GM08714 (cell line): ENCODE measurements at regions not wholly inside any gene's neighbourhood (a gene's known extent, or its start where the extent isn't known, plus 50 kb on each side); places are given as distances from the start of the nearest gene placed in this dataset.

Source experiments
- H3K4me3 ChIP-seq: fragments of 200-500 bp; sonication (Bioruptor generic); 2 replicates; pipeline ENCODE4 v1.5.1; 2014; ENCODE audit warnings: mild to moderate bottlenecking, low read length, inconsistent platforms
- ZNF274 ChIP-seq: IDR thresholded peaks from 2 replicates; pipeline ENCODE4 v1.6.1; 2012; ENCODE audit warnings: mild to moderate bottlenecking, low read depth, low read length

DNA sequence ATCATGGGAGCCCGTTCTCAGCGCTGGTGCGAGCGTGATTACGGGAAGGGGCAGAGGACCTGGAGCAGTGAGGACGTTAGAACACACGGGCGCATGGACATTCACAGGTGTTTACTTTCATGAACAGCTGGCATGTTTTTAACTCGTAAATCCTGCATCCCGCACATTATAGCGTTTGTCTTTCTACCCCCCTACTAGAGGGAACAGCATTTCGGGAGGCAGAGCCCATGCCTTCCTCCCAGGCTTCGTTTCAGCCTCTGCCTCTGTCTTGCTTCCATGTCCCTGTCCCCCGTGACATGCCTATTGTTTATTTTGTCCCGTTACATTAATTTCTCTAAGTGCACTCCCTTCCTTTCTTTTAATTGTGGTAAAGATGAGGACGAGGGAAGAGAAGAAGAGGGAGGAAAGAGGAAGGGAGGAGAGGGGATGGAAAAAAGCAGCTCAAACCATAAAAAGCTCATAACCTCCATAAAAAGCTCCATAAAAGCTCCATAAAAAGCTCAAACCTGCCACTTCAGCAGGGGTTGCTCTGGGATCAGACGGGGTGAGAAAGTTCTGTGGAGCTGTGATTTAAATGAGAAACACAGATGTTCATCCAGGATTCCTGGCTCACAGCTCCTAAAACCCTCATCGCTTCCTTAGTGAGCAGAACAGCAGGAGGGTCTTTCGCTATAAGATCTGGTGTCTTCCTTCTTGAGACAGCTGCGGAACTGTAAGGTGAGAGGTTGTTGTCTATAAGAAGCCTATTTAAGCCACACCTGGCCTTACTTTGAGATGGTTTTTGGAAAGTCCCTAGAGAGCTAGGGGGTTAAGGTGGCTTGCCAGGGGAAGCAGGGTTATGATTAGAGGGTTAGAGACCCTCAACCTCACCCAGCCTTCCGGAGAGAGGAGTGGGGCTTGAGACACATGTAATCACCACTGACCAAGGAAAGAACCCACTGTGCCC lies 66.6 kb upstream of the SNTG2 start:
- no peak overlapping the region for H3K4me3 ChIP-seq
- TF ChIP-seq ZNF274, result no peak

- H3K4me3 ChIP-seq, result no peak overlapping the region
- no peak for TF ChIP-seq ZNF274
Measured at GRCh38 chr2:883260-883802, 67.3 kb upstream of the SNTG2 start.

DNA sequence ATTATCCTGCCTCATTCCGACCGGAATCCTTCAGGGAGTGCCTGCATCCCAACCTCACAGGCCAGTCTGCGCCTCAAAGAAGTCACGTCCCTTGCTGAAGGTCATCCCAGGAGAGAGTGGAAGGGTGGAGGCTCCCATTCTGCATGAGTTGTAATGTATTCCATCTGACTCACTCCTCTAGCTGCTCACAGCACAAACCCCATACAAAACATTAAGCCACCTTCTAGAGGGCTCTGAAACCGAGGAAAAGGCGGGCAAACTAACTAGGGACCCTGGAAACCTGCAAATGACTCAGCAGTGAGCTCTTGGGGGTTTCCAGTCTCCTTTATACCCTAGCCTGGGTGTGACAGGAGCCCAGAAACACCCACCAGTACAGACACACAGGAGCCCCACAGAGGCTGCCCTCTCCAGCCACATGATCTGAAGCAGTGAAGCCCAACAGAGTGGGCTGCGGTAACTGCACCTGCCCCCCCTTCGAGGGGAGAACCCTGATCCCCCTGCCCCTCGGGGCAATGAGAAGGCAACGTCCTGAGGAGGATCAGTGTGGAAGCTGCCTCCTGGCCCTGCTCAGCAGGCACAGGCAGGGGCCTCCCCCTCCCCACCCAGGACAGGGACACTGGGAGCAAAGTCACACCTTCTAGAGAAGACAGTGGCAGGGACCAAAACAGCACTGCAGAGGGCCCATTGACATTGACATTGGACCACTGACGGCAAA lies 69.3 kb upstream of the SNTG2 start:
- TF ChIP-seq ZNF274, result no peak

GRCh38 chr2:880201-880970 lies 70.3 kb upstream of the SNTG2 start:
- H3K4me3 ChIP-seq, result no peak overlapping the region
- TF ChIP-seq ZNF274, result no peak

More for the DNA sequence above, 69.3 kb upstream of the SNTG2 start:
- no peak overlapping the region for H3K4me3 ChIP-seq

GRCh38 chr2:879540-879939 lies 71.1 kb upstream of the SNTG2 start:
- TF ChIP-seq ZNF274, result no peak
- no peak overlapping the region for H3K4me3 ChIP-seq

- no peak for TF ChIP-seq ZNF274
Measured at GRCh38 chr2:878245-878930, 72.3 kb upstream of the SNTG2 start.

DNA sequence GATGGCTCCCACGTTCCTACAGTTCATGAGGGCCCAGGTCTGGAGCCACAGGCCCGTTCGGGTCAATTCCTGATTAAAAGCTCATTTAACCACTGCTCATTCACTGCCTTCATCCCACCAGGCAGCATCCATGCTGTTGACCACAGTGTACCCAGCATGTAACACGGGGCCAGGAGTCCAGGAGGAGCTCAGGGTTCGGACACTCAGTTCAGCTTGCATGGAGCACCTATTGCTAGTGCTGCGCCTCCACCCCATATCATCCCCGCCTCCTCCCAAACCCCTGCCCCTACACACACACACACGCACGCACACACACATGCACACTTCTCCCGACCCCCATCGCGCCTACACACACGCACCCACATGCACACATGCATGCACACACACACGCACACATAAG lies 72.9 kb upstream of the SNTG2 start:
- no peak for TF ChIP-seq ZNF274

More at GRCh38 chr2:878245-878930, 72.3 kb upstream of the SNTG2 start:
- H3K4me3 ChIP-seq, result no peak overlapping the region

GRCh38 chr2:875687-876615 lies 74.7 kb upstream of the SNTG2 start:
- no peak for TF ChIP-seq ZNF274

More for the DNA sequence above, 72.9 kb upstream of the SNTG2 start:
- H3K4me3 ChIP-seq, result no peak overlapping the region

DNA sequence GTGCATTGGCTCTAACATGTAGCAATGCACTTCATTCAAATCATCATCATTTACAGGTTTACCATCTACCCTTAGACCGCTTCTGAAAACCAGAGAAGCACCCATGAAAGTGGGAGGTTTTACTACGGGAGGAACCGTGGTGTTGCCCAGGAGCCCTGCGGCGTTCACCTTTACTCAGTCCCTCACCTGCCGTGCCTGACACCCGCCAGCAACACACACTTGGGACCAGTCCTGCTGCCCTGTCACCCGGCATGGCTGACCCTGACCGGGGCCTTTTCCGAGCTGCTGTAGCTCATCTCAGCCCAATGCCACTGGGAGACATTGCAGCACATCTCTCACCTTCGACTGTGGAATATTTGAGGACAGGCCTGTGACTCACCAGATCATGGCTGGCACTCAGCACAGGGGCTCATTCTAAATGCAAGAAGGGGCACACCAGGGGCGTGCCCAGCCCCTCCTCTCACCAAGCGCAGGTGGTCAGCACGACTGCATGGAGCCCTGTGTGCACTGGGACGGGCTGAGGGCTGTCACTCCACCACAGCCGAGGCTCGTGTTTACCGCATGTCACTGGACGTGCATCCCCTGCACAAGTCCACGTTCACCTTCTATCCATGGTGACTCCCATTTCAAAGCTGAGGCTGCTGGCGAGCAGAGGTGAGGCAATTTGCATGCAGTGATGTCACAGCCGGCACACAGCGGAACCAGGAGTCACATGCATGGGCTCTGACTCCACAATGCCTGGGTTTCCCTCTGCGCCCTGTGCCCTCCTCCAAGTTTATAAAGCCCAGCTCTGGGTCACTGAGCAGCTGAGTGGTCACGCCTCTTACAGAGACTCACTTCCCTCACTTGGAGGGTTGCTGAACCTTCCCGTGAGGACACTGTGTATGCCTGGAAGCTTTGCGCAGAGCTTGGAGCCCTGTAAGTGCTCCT lies 76.7 kb upstream of the SNTG2 start:
- no peak overlapping the region for H3K4me3 ChIP-seq
- no peak for TF ChIP-seq ZNF274

More at GRCh38 chr2:875687-876615, 74.7 kb upstream of the SNTG2 start:
- no peak overlapping the region for H3K4me3 ChIP-seq

DNA sequence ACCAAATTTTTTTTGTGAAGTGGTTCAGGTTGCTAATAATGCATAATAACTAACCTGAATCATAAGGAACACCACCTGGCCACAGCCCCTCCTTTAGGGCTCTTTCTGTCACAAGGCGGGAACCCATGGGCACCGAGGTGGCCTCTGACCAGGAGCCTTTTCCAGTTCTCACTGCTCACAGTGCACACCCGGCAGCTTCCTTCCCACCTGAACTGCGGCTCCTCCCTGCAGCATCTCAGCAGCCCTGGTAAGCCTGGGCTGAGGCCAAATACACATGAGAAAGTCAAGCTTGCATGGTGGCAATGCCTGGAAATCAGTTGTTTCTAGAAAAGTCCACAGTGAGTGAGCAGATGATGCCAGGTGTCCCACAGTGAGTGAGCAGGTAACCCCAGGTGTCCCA lies 77.6 kb upstream of the SNTG2 start:
- TF ChIP-seq ZNF274, result no peak
- H3K4me3 ChIP-seq, result no peak overlapping the region

DNA sequence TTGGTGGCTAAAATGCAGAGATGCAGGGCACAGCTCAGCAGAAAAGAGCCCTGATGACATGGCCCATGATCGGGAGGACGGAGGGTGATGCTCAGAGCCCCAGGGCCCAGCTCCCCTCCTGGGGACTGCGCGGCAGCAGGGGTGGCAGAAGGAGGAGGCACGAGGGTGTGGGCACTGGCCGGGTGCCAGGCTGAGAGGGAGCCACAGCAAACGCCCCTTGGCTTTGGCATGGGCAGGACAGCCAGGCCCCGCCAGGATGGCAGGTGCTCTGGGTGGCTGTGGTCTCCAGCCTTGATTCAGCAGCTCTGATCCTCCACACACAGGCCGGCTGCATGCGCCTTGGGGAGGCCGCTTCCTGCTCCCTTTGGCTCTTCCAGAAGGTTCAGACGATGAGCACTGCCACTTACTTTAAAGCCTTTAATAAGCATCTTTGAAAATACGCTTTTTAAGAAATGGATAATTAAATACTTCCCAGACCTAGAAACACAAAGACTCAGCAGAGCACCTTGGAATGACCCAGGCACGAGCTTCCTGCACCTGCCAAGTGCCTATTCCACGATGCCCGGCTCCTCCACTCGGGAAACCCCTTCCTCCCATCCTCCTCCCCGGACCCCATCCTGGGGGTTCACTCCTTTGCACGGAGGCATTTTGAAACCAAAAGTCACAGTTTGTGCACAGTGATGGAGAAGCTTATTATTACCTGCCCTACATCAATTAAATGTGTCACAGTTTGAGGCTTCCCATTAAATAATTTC lies 78.5 kb upstream of the SNTG2 start:
- TF ChIP-seq ZNF274, result no peak

More for the DNA sequence above, 78.5 kb upstream of the SNTG2 start:
- H3K4me3 ChIP-seq, result no peak overlapping the region
